A549 (cell line): ENCODE measurements at regions not wholly inside any gene's neighbourhood (a gene's known extent, or its start where the extent isn't known, plus 50 kb on each side); places are given as distances from the start of the nearest gene placed in this dataset.

Source experiments
- ATAC-seq, 2 experiments: fragments of 200-7000 bp in 1 of 2; fragments of >200 bp in 1 of 2; cut with Nextera tagmentation in 1 of 2; cut with Tn5 transposase in 1 of 2; 3 replicates each; pipeline versions ENCODE4 v1.8.0 to v1.9.1; 2018 to 2020; ENCODE audit warnings: mild to moderate bottlenecking in 1 of 2, moderate library complexity in 1 of 2
- CTCF ChIA-PET: fragments of 300-600 bp; sonication (Branson Sonifier 250); formaldehyde crosslinking; extraction: SDS; loops from one replicate; lab custom pipeline; 2021; ENCODE audit warnings: antibody characterized with exemption, inconsistent platforms; lab: Yijun Ruan, JAX
- POLR2A ChIA-PET: fragments of 350-600 bp; formaldehyde crosslinking; extraction: SDS; loops from one replicate; lab custom pipeline; 2021; ENCODE audit warnings: antibody characterized with exemption, inconsistent platforms; lab: Yijun Ruan, JAX
- DNase-seq, 2 experiments: peaks; one replicate each; pipeline versions ENCODE4 v3.0.0 to v3.0.0-alpha.2; 2011 to 2016; ENCODE audit warnings: low read depth in 1 of 2, low spot score in 1 of 2
- FAIRE-seq: peaks from 2 replicates; lab custom pipeline; 2011; peaks lifted over from hg19 to GRCh38; lab: Jason Lieb, UNC
- H3K27ac ChIP-seq, 2 experiments: fragments of >200 bp; sonication (Bioruptor Twin); formaldehyde crosslinking; 3 replicates each; pipeline ENCODE4 v1.5.1; 2016 to 2017
- H3K4me1 ChIP-seq: fragments of >200 bp; sonication (Bioruptor Twin); formaldehyde crosslinking; 3 replicates; pipeline ENCODE4 v1.6.1; 2016
- H3K4me2 ChIP-seq: fragments of >200 bp; sonication (Bioruptor Twin); formaldehyde crosslinking; 3 replicates; pipeline ENCODE4 v1.6.1; 2016
- H3K4me3 ChIP-seq: fragments of >200 bp; sonication (Bioruptor Twin); formaldehyde crosslinking; 3 replicates; pipeline ENCODE4 v1.5.1; 2016
- H3K9me3 ChIP-seq: fragments of >200 bp; sonication (Bioruptor Twin); formaldehyde crosslinking; 3 replicates; pipeline ENCODE4 v1.6.1; 2016
- CHD4 ChIP-seq: fragments of 200-600 bp; sonication (generic); IDR thresholded peaks from 2 replicates; pipeline ENCODE4 v1.6.1; 2016; ENCODE audit warnings: antibody characterized with exemption, mild to moderate bottlenecking, borderline replicate concordance
- EHF ChIP-seq: fragments of 250-450 bp; sonication (Bioruptor Pico); IDR thresholded peaks from 2 replicates; pipeline ENCODE4 v1.5.0; 2020; ENCODE audit warnings: mild to moderate bottlenecking
- EHMT2 ChIP-seq: fragments of 200-600 bp; sonication (generic); IDR thresholded peaks from 2 replicates; pipeline ENCODE4 v1.6.1; 2016; ENCODE audit warnings: antibody characterized with exemption, low read depth, mild to moderate bottlenecking, moderate library complexity
- ESRRA ChIP-seq: fragments of 150-350 bp; IDR thresholded peaks from 2 replicates; pipeline ENCODE4 v1.6.1; 2014; ENCODE audit warnings: mild to moderate bottlenecking, low read length, borderline replicate concordance
- GATA3 ChIP-seq: IDR thresholded peaks from 2 replicates; pipeline ENCODE4 v1.6.1; 2012; ENCODE audit warnings: borderline replicate concordance
- HDAC2 ChIP-seq: fragments of 200-600 bp; sonication (generic); IDR thresholded peaks from 2 replicates; pipeline ENCODE4 v1.6.1; 2016
- HEYL ChIP-seq: fragments of 250-450 bp; sonication (Bioruptor Pico); IDR thresholded peaks from 2 replicates; pipeline ENCODE4 v1.8.0; 2021; ENCODE audit warnings: mild to moderate bottlenecking, moderate library complexity
- HOXB13 ChIP-seq: fragments of 250-450 bp; sonication (Bioruptor Pico); IDR thresholded peaks from 2 replicates; pipeline ENCODE4 v1.5.0; 2020; ENCODE audit warnings: low read depth, mild to moderate bottlenecking, moderate library complexity
- HOXB5 ChIP-seq: fragments of 250-450 bp; sonication (Bioruptor Pico); IDR thresholded peaks from 2 replicates; pipeline ENCODE4 v1.5.0; 2020; ENCODE audit warnings: mild to moderate bottlenecking, moderate library complexity
- MAFK ChIP-seq: fragments of 450-650 bp; IDR thresholded peaks from 2 replicates; pipeline ENCODE4 v1.6.1; 2014; ENCODE audit not compliant: partially characterized antibody
- MAX ChIP-seq: IDR thresholded peaks from 2 replicates; pipeline ENCODE4 v1.6.1; 2012
- NFE2L2 ChIP-seq: fragments of 150-350 bp; conservative IDR thresholded peaks from 2 replicates; pipeline ENCODE4 v1.6.1; 2014; ENCODE audit warnings: low read length
- POLR2A ChIP-seq: IDR thresholded peaks from 2 replicates; pipeline ENCODE4 v1.6.1; 2012; ENCODE audit warnings: mild to moderate bottlenecking, low read length
- POLR2AphosphoS2 ChIP-seq: conservative IDR thresholded peaks from 2 replicates; pipeline ENCODE4 v1.6.1; 2012; ENCODE audit warnings: low read length, improper control_type of control experiment, inconsistent platforms
- SMC3 ChIP-seq: fragments of >200 bp; sonication (Bioruptor Twin); formaldehyde crosslinking; IDR thresholded peaks from 3 replicates; pipeline ENCODE4 v1.6.1; 2018; ENCODE audit warnings: inconsistent platforms
- TP53 ChIP-seq: fragments of 250-450 bp; sonication (Bioruptor Pico); IDR thresholded peaks from 2 replicates; pipeline ENCODE4 v1.5.0; 2021; ENCODE audit warnings: mild to moderate bottlenecking, moderate library complexity
- ZC3H11A ChIP-seq: fragments of 450-650 bp; IDR thresholded peaks from 2 replicates; pipeline ENCODE4 v1.6.1; 2014; ENCODE audit warnings: antibody characterized with exemption, mild to moderate bottlenecking
- ZFP36 ChIP-seq: fragments of 450-650 bp; IDR thresholded peaks from 2 replicates; pipeline ENCODE4 v1.6.1; 2014; ENCODE audit warnings: borderline replicate concordance; ENCODE audit not compliant: partially characterized antibody
- WGBS: methylation state at CpG from one replicate; pipeline ENCODE4 v1.1.6; 2017; ENCODE audit errors: missing lambda C conversion rate; 5-methylcytosine and 5-hydroxymethylcytosine counted together
- TF ChIP-seq, protein P1 (sequence below): fragments of 250-450 bp; sonication (Bioruptor Pico); IDR thresholded peaks from 2 replicates; pipeline ENCODE4 v1.5.0; 2020; ENCODE audit warnings: low read depth, mild to moderate bottlenecking, moderate library complexity
- TF ChIP-seq, protein P2 (sequence below): IDR thresholded peaks from 2 replicates; pipeline ENCODE4 v1.6.1; 2012

- ChIA-PET POLR2A (no interaction called here), CTCF (interaction anchor here (1.0 to 17.4 kb wide), 4 partner anchors 13 to 970 kb away, joined by 3 to 222 read pairs (median 3); no protein-coding TSS in a partner anchor)
- Histone ChIP-seq H3K4me2 (no peak overlapping the region), H3K4me3 (no peak overlapping the region), H3K9me3 (peaks cover under 1% of the 10 kb centered on the region; the same call in 1 of the 3 replicates), H3K27ac (no peak overlapping the region), H3K4me1 (peaks cover 9% of the 10 kb centered on the region)
- no peak for FAIRE-seq
- TF ChIP-seq, protein P1, sequence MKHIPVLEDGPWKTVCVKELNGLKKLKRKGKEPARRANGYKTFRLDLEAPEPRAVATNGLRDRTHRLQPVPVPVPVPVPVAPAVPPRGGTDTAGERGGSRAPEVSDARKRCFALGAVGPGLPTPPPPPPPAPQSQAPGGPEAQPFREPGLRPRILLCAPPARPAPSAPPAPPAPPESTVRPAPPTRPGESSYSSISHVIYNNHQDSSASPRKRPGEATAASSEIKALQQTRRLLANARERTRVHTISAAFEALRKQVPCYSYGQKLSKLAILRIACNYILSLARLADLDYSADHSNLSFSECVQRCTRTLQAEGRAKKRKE: no peak
- TF ChIP-seq TP53 (CRISPR knock-in tag) (no peak), HOXB5 (CRISPR knock-in tag) (no peak), POLR2A (no peak), SMC3 (no peak), NFE2L2 (no peak), CHD4 (no peak), HEYL (no peak)
- TF ChIP-seq, protein P2, sequence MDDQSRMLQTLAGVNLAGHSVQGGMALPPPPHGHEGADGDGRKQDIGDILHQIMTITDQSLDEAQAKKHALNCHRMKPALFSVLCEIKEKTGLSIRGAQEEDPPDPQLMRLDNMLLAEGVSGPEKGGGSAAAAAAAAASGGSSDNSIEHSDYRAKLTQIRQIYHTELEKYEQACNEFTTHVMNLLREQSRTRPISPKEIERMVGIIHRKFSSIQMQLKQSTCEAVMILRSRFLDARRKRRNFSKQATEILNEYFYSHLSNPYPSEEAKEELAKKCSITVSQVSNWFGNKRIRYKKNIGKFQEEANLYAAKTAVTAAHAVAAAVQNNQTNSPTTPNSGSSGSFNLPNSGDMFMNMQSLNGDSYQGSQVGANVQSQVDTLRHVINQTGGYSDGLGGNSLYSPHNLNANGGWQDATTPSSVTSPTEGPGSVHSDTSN: no peak
- 89% methylated on average over 3 of the region's 3 CpGs for WGBS
- no peak for ATAC-seq
- no peak for DNase-seq
Measured at GRCh38 chr2:71776227-71776626, 322.9 kb downstream of the DYSF start.

- no peaks in the 10 kb centered on the region for H3K4me1 ChIP-seq
- POLR2A ChIA-PET: no interaction called here
- FAIRE-seq (no peak), ATAC-seq (no peak), DNase-seq (no peak)
- H3K27ac ChIP-seq: no peak overlapping the region
- TF ChIP-seq HDAC2 (no peak), EHF (CRISPR knock-in tag) (no peak), ESRRA (no peak)
- H3K4me3 ChIP-seq: no peak overlapping the region
- WGBS: 75% methylated on average over 3 of the region's 3 CpGs
- CTCF ChIA-PET: interaction anchor here (0.9 to 1.0 kb wide), 2 partner anchors 29 to 364 kb away, joined by 3 read pairs; no protein-coding TSS in a partner anchor
- peaks cover 9% of the 10 kb centered on the region for H3K9me3 ChIP-seq
- no peak overlapping the region for H3K4me2 ChIP-seq
Measured at GRCh38 chr2:71773218-71773617, 319.9 kb downstream of the DYSF start.

DNA sequence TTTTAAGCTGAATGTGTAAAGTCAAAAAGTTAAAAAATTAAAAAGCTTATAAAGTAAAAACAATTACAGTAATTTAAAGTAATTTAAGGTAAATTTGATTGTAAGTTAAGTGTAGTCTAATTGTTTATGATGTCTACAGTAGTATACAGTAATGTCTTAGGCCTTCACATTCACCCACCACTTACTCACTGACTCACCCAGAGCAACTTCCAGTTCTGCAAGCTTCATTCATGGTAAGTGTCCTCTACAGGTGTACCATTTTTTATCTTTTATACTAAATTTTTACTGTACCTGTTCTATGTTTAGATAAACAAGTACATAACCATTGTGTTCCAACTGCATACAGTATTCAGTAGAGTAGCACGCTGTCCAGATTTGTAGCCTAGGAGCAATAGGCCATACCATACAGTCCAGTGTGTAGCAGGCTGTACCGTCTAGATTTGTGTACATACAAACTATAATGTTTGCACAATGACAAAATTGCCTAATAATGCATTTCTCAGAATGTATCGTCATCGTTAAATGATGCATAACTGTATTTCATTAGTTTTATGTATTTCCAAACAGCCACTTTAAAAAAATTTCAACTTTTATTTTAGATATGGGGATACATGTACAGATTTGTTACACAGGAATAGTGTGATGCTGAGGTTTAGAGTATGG is 319.3 kb downstream of the DYSF start:
- WGBS: 89% methylated on average over 4 of the region's 4 CpGs
- FAIRE-seq: no peak
- H3K4me1 ChIP-seq: no peaks in the 10 kb centered on the region
- CTCF ChIA-PET: interaction anchor here (0.9 to 1.0 kb wide), 2 partner anchors 9 to 30 kb away, joined by 3 read pairs; no protein-coding TSS in a partner anchor
- H3K4me2 ChIP-seq: no peak overlapping the region
- POLR2A ChIA-PET: no interaction called here
- no peak for TF ChIP-seq MAFK
- TF ChIP-seq EHMT2: no peak
- no peak for TF ChIP-seq ZFP36
- TF ChIP-seq ZC3H11A: no peak
- TF ChIP-seq HOXB13: no peak
- TF ChIP-seq HDAC2: no peak
- TF ChIP-seq, all 56 proteins: peak for 0
- Histone ChIP-seq H3K9me3 (peaks cover 9% of the 10 kb centered on the region), H3K27ac (no peak overlapping the region), H3K4me3 (no peak overlapping the region)
- DNase-seq (no peak), ATAC-seq (no peak)

GRCh38 chr2:71767663-71768062 is 314.3 kb downstream of the DYSF start:
- ChIA-PET POLR2A (no interaction called here), CTCF (interaction anchor here (2.0 kb wide), 1 partner anchor 11 kb away, joined by 6 read pairs; no protein-coding TSS in a partner anchor)
- no peak for FAIRE-seq
- no peaks in the 10 kb centered on the region for H3K4me1 ChIP-seq
- no peak overlapping the region for H3K4me2 ChIP-seq
- no peak for DNase-seq
- TF ChIP-seq GATA3 (no peak), ZFP36 (no peak), CHD4 (no peak), HEYL (no peak), SMC3 (no peak), MAX (no peak), POLR2AphosphoS2 (no peak)
- no peak overlapping the region for H3K4me3 ChIP-seq
- H3K9me3 ChIP-seq: peaks cover 9% of the 10 kb centered on the region; the same call in 2 of the 3 replicates
- ATAC-seq: no peak
- WGBS: 64% methylated on average over 1 of the region's 1 CpG
- no peak overlapping the region for H3K27ac ChIP-seq
